HEK293 (cell line): ENCODE measurements at regions not wholly inside any gene's neighbourhood (a gene's known extent, or its start where the extent isn't known, plus 50 kb on each side); places are given as distances from the start of the nearest gene placed in this dataset.

Source experiments
- CTCF ChIA-PET: fragments of 350-600 bp; formaldehyde crosslinking; extraction: SDS; loops from one replicate; lab custom pipeline; 2021; ENCODE audit warnings: antibody characterized with exemption; lab: Yijun Ruan, JAX
- POLR2A ChIA-PET: fragments of 300-600 bp; formaldehyde crosslinking; extraction: SDS; loops from one replicate; lab custom pipeline; 2020; ENCODE audit warnings: antibody characterized with exemption, inconsistent platforms; lab: Yijun Ruan, JAX
- H3K27ac ChIP-seq: fragments of 200-500 bp; sonication (Bioruptor generic); 2 replicates; pipeline ENCODE4 v1.5.1; 2014; ENCODE audit warnings: low read depth, low read length, control low read depth, inconsistent platforms; ENCODE audit errors: extremely low read depth
- H3K36me3 ChIP-seq, 2 experiments: fragments of 200-500 bp in 1 of 2; sonication (Bioruptor generic) in 1 of 2; 1 replicate in 1 of 2; 2 replicates in 1 of 2; pipeline ENCODE4 v1.5.1; 2014 to 2017; ENCODE audit warnings: inconsistent platforms in 2 of 2, low read length in 2 of 2; ENCODE audit not compliant: control insufficient read depth in 2 of 2, insufficient read depth in 1 of 2
- H3K4me1 ChIP-seq: fragments of 200-500 bp; sonication (Bioruptor generic); 2 replicates; pipeline ENCODE4 v1.5.1; 2014; ENCODE audit warnings: mild to moderate bottlenecking, low read length, inconsistent platforms; ENCODE audit not compliant: control insufficient read depth, insufficient read depth
- H3K4me3 ChIP-seq: 2 replicates; pipeline ENCODE4 v1.5.1; 2011; ENCODE audit warnings: low read depth, mild to moderate bottlenecking, control low read depth, low read length, moderate library complexity
- H3K9me3 ChIP-seq: fragments of 200-500 bp; sonication (Bioruptor generic); 2 replicates; pipeline ENCODE4 v1.5.1; 2014; ENCODE audit warnings: low read depth, low read length, inconsistent platforms; ENCODE audit not compliant: control insufficient read depth, insufficient read depth
- GFI1B ChIP-seq: fragments of 450-650 bp; formaldehyde crosslinking; IDR thresholded peaks from 2 replicates; pipeline ENCODE4 v1.5.1; 2016; ENCODE audit warnings: missing biosample characterization, missing genetic modification characterization
- OSR2 ChIP-seq: fragments of 450-650 bp; formaldehyde crosslinking; IDR thresholded peaks from 2 replicates; pipeline ENCODE4 v1.5.1; 2016; ENCODE audit warnings: missing biosample characterization, missing genetic modification characterization
- SALL2 ChIP-seq: fragments of 450-650 bp; formaldehyde crosslinking; IDR thresholded peaks from 2 replicates; pipeline ENCODE4 v1.5.0; 2017; ENCODE audit warnings: missing biosample characterization, mild to moderate bottlenecking, missing genetic modification characterization, borderline replicate concordance
- SCRT1 ChIP-seq: fragments of 450-650 bp; formaldehyde crosslinking; IDR thresholded peaks from 2 replicates; pipeline ENCODE4 v1.5.1; 2016; ENCODE audit warnings: missing biosample characterization, missing genetic modification characterization, borderline replicate concordance
- SP3 ChIP-seq: fragments of 450-650 bp; formaldehyde crosslinking; IDR thresholded peaks from 2 replicates; pipeline ENCODE4 v1.5.1; 2016; ENCODE audit warnings: missing biosample characterization, missing genetic modification characterization
- ZBTB17 ChIP-seq: fragments of 450-650 bp; formaldehyde crosslinking; IDR thresholded peaks from 2 replicates; pipeline ENCODE4 v1.5.1; 2016; ENCODE audit warnings: missing biosample characterization, missing genetic modification characterization
- ZBTB8A ChIP-seq: fragments of 450-650 bp; formaldehyde crosslinking; IDR thresholded peaks from 2 replicates; pipeline ENCODE4 v1.5.1; 2016; ENCODE audit warnings: missing biosample characterization, missing genetic modification characterization
- ZEB2 ChIP-seq: fragments of 450-650 bp; formaldehyde crosslinking; IDR thresholded peaks from 2 replicates; pipeline ENCODE4 v1.5.1; 2016; ENCODE audit warnings: missing biosample characterization, missing genetic modification characterization
- ZFP3 ChIP-seq: fragments of 450-650 bp; formaldehyde crosslinking; IDR thresholded peaks from 2 replicates; pipeline ENCODE4 v1.5.1; 2016; ENCODE audit warnings: low read depth, missing biosample characterization, missing genetic modification characterization
- ZFP69B ChIP-seq: fragments of 450-650 bp; formaldehyde crosslinking; IDR thresholded peaks from 2 replicates; pipeline ENCODE4 v1.5.1; 2016; ENCODE audit warnings: missing biosample characterization, missing genetic modification characterization
- ZNF133 ChIP-seq: fragments of 450-650 bp; formaldehyde crosslinking; IDR thresholded peaks from 2 replicates; pipeline ENCODE4 v1.5.1; 2016; ENCODE audit warnings: missing biosample characterization, missing genetic modification characterization
- ZNF138 ChIP-seq: fragments of 450-650 bp; formaldehyde crosslinking; IDR thresholded peaks from 2 replicates; pipeline ENCODE4 v1.5.1; 2016; ENCODE audit warnings: missing biosample characterization, missing genetic modification characterization, borderline replicate concordance
- ZNF214 ChIP-seq: fragments of 450-650 bp; formaldehyde crosslinking; IDR thresholded peaks from 2 replicates; pipeline ENCODE4 v1.5.1; 2017; ENCODE audit warnings: missing biosample characterization, mild to moderate bottlenecking, missing genetic modification characterization, borderline replicate concordance
- ZNF335 ChIP-seq: fragments of 450-650 bp; formaldehyde crosslinking; conservative IDR thresholded peaks from 2 replicates; pipeline ENCODE4 v1.5.1; 2016; ENCODE audit warnings: missing biosample characterization, missing genetic modification characterization
- ZNF555 ChIP-seq: fragments of 450-650 bp; formaldehyde crosslinking; conservative IDR thresholded peaks from 2 replicates; pipeline ENCODE4 v1.5.1; 2017; ENCODE audit warnings: missing biosample characterization, mild to moderate bottlenecking, missing genetic modification characterization, inconsistent platforms
- ZNF560 ChIP-seq: fragments of 450-650 bp; formaldehyde crosslinking; IDR thresholded peaks from 2 replicates; pipeline ENCODE4 v1.5.1; 2017; ENCODE audit warnings: missing biosample characterization, missing genetic modification characterization, borderline replicate concordance
- ZNF585B ChIP-seq: fragments of 450-650 bp; formaldehyde crosslinking; IDR thresholded peaks from 2 replicates; pipeline ENCODE4 v1.5.1; 2016; ENCODE audit warnings: missing biosample characterization, missing genetic modification characterization
- ZNF629 ChIP-seq: fragments of 450-650 bp; formaldehyde crosslinking; IDR thresholded peaks from 2 replicates; pipeline ENCODE4 v1.5.1; 2017; ENCODE audit warnings: missing biosample characterization, missing genetic modification characterization
- ZNF660 ChIP-seq: fragments of 450-650 bp; IDR thresholded peaks from 2 replicates; pipeline ENCODE4 v1.5.1; 2018; ENCODE audit warnings: missing biosample characterization, mild to moderate bottlenecking, missing genetic modification characterization
- TF ChIP-seq, protein P1 (sequence below): fragments of 450-650 bp; formaldehyde crosslinking; IDR thresholded peaks from 2 replicates; pipeline ENCODE4 v1.5.1; 2016; ENCODE audit warnings: missing biosample characterization, missing genetic modification characterization
- TF ChIP-seq, protein P2 (sequence below): fragments of 450-650 bp; formaldehyde crosslinking; IDR thresholded peaks from 2 replicates; pipeline ENCODE4 v1.5.1; 2016; ENCODE audit warnings: missing biosample characterization, missing genetic modification characterization
- TF ChIP-seq, protein P3 (sequence below): fragments of 450-650 bp; formaldehyde crosslinking; IDR thresholded peaks from 2 replicates; pipeline ENCODE4 v1.5.1; 2016; ENCODE audit warnings: missing biosample characterization, missing genetic modification characterization
- TF ChIP-seq, protein P4 (sequence below): fragments of 450-650 bp; formaldehyde crosslinking; IDR thresholded peaks from 2 replicates; pipeline ENCODE4 v1.5.1; 2016; ENCODE audit warnings: missing biosample characterization, missing genetic modification characterization
- TF ChIP-seq, protein P5 (sequence below): fragments of 450-650 bp; formaldehyde crosslinking; IDR thresholded peaks from 2 replicates; pipeline ENCODE4 v1.5.1; 2016; ENCODE audit warnings: missing biosample characterization, missing genetic modification characterization

DNA sequence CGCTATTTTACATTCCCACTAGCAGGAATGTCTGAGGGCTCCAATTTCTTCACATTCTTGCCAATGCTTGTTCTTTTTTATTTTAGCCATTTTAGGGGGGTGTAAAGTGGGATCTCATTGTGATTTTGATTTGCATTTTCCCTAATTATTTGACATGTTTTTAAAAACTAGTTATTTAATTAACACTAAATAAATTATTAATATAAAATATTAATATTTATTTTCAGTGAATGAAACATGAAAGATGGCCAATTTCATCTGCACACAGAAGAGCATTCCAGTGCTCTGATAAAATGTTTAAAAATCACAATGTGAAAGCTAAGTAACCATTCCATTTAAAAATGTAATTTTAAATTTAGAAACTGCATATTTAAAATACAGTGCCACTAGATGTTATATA, 322.2 kb upstream of the ZNF521 start (continued):
- TF ChIP-seq, protein P1, sequence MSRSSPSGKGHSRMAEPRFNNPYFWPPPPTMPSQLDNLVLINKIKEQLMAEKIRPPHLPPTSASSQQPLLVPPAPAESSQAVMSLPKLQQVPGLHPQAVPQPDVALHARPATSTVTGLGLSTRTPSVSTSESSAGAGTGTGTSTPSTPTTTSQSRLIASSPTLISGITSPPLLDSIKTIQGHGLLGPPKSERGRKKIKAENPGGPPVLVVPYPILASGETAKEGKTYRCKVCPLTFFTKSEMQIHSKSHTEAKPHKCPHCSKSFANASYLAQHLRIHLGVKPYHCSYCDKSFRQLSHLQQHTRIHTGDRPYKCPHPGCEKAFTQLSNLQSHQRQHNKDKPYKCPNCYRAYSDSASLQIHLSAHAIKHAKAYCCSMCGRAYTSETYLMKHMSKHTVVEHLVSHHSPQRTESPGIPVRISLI = no peak
- no peak for TF ChIP-seq SP3
- no peak for TF ChIP-seq ZBTB17
- no peak for TF ChIP-seq SCRT1 (tag by site-specific recombination)

DNA sequence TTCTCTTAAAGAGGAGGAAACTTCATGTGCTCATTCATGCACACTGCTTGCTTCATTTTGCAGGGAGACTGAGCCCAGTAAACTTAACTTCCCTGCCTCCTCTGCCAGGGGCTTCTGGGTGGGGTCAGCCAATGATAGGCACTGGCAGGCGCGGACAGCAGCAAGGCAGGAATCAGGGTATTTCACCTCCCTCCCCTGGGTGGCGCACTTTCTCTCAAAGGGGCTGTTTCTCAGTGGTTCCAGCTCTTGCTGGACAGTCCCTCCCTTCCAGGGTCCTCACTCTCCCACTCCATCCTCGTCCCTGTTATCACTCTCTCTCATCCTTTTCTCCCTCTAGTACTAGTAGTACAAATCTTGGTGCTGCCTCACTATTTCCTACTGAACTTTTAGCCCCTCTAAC, 320.5 kb upstream of the ZNF521 start:
- POLR2A ChIA-PET = no interaction called here
- TF ChIP-seq, protein P2, sequence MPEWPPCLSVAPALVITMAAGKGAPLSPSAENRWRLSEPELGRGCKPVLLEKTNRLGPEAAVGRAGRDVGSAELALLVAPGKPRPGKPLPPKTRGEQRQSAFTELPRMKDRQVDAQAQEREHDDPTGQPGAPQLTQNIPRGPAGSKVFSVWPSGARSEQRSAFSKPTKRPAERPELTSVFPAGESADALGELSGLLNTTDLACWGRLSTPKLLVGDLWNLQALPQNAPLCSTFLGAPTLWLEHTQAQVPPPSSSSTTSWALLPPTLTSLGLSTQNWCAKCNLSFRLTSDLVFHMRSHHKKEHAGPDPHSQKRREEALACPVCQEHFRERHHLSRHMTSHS (tag by site-specific recombination) = no peak
- TF ChIP-seq SALL2 = no peak
- no peak for TF ChIP-seq OSR2 (tag by site-specific recombination)
- no peak for TF ChIP-seq ZNF629 (tag by site-specific recombination)
- TF ChIP-seq GFI1B (tag by site-specific recombination) = no peak
- TF ChIP-seq ZEB2 = no peak
- TF ChIP-seq ZNF555 = no peak
- TF ChIP-seq, protein P3, sequence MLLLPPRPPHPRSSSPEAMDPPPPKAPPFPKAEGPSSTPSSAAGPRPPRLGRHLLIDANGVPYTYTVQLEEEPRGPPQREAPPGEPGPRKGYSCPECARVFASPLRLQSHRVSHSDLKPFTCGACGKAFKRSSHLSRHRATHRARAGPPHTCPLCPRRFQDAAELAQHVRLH (tag by site-specific recombination) = no peak
- TF ChIP-seq ZFP69B = no peak
- no peak for TF ChIP-seq ZNF133
- TF ChIP-seq ZNF585B (tag by site-specific recombination) = no peak
- TF ChIP-seq ZNF138 (tag by site-specific recombination) = no peak
- TF ChIP-seq ZNF660 (tag by site-specific recombination) = no peak
- TF ChIP-seq ZNF560 (tag by site-specific recombination) = no peak
- TF ChIP-seq ZNF214 = no peak
- TF ChIP-seq, protein P4, sequence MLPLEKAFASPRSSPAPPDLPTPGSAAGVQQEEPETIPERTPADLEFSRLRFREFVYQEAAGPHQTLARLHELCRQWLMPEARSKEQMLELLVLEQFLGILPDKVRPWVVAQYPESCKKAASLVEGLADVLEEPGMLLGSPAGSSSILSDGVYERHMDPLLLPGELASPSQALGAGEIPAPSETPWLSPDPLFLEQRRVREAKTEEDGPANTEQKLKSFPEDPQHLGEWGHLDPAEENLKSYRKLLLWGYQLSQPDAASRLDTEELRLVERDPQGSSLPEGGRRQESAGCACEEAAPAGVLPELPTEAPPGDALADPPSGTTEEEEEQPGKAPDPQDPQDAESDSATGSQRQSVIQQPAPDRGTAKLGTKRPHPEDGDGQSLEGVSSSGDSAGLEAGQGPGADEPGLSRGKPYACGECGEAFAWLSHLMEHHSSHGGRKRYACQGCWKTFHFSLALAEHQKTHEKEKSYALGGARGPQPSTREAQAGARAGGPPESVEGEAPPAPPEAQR (tag by site-specific recombination) = no peak
- no peak for TF ChIP-seq ZFP3 (tag by site-specific recombination)
- no peak for TF ChIP-seq ZNF335
- no peak for TF ChIP-seq ZBTB8A (tag by site-specific recombination)
- TF ChIP-seq, protein P5, sequence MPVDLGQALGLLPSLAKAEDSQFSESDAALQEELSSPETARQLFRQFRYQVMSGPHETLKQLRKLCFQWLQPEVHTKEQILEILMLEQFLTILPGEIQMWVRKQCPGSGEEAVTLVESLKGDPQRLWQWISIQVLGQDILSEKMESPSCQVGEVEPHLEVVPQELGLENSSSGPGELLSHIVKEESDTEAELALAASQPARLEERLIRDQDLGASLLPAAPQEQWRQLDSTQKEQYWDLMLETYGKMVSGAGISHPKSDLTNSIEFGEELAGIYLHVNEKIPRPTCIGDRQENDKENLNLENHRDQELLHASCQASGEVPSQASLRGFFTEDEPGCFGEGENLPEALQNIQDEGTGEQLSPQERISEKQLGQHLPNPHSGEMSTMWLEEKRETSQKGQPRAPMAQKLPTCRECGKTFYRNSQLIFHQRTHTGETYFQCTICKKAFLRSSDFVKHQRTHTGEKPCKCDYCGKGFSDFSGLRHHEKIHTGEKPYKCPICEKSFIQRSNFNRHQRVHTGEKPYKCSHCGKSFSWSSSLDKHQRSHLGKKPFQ (tag by site-specific recombination) = no peak
- TF ChIP-seq, all 188 proteins: peak for 0
- CTCF ChIA-PET = interaction anchor here (0.5 to 0.7 kb wide), 3 partner anchors 10 to 1032 kb away, joined by 3 read pairs; no protein-coding TSS in a partner anchor
- H3K4me1 ChIP-seq = no peaks in the 10 kb centered on the region
- no peak overlapping the region for H3K27ac ChIP-seq
- H3K9me3 ChIP-seq = no peaks in the 10 kb centered on the region
- H3K36me3 ChIP-seq = no peaks in the 10 kb centered on the region
- no peak overlapping the region for H3K4me3 ChIP-seq
